ENCODE measurements at regions not wholly inside any gene's neighbourhood (a gene's known extent, or its start where the extent isn't known, plus 50 kb on each side); places are given as distances from the start of the nearest gene placed in this dataset.

DNA sequence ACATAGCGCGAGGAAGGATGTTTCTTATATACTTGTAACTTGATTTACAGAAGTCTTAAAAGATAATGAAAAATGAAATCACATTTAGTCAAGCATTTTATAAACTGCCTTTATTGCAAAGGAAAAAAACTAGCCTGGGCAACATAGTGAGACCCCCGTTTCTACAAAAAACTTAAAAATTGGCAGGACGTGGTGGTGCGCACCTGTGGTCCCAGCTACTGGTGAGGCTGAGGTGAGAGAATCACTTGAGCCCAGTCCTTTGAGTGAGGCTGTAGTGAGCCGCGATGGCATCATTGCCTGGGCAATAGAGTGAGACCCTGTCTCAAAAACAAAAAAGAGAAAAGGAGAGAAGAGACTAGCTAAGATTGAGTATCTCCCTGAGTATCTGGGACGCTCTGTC lies 145.2 kb upstream of the CIBAR2 start:
- no peak for DNase-seq (ENCODE audit: low spot score in 2 of 2)
- Histone ChIP-seq H3K4me3 (no peak overlapping the region), H3K36me3 (no peaks in the 10 kb centered on the region), H3K27me3 (peaks cover 0 to 5% of the 10 kb centered on the region in 2 donors), H3K27ac (no peak overlapping the region), H3K4me1 (peaks cover 0 to 21% (median 7%) of the 10 kb centered on the region in 4 donors), H3K9me3 (no peaks in the 10 kb centered on the region)
- 95 to 96% methylated on average over 8 of the region's 8 CpGs for WGBS, 2 donors
- TF ChIP-seq POLR2A (IDR thresholded peaks at IDR 0.05) (no peak), CTCF (IDR thresholded peaks at IDR 0.05) (no peak), EP300 (IDR thresholded peaks at IDR 0.05) (no peak)

GRCh38 chr16:85258166-85258565 lies 145.9 kb upstream of the CIBAR2 start:
- no peaks in the 10 kb centered on the region for H3K9me3 ChIP-seq
- WGBS, 2 donors = 57 to 71% methylated on average over 11 to 12 of the region's 12 CpGs
- H3K27me3 ChIP-seq = peaks cover 0 to 5% of the 10 kb centered on the region in 2 donors
- H3K27ac ChIP-seq = no peak overlapping the region
- no peak overlapping the region for H3K4me3 ChIP-seq
- TF ChIP-seq EP300 (IDR thresholded peaks at IDR 0.05) = no peak
- TF ChIP-seq CTCF (IDR thresholded peaks at IDR 0.05) = no peak
- TF ChIP-seq POLR2A (IDR thresholded peaks at IDR 0.05) = no peak
- no peak for DNase-seq (ENCODE audit: low spot score in 2 of 2)
- peaks cover 0 to 18% (median 6%) of the 10 kb centered on the region in 4 donors for H3K4me1 ChIP-seq
- no peaks in the 10 kb centered on the region for H3K36me3 ChIP-seq

DNA sequence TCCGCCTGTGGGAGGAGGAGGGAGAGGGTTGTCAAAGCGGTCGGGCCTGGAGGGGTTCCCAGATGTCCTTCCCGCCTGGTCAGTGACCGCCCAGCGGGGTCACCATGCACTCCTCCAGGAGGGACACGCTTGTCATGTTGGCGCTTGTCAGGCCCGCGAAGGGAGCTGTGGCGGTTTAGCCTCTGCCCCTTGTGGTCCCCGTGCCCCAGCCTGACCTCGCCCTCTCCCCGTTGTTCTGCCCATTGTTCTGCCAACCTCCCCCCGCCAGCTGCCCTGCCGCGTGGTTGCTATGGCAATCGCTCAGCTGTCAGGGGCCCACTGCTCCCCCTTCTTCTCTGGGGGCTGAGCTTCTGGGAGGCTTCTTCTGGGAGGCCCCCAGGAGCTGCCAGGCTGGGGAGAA lies 146.4 kb upstream of the CIBAR2 start:
- no peaks in the 10 kb centered on the region for H3K36me3 ChIP-seq
- H3K4me3 ChIP-seq = no peak overlapping the region
- TF ChIP-seq EP300 (IDR thresholded peaks at IDR 0.05) (no peak), POLR2A (IDR thresholded peaks at IDR 0.05) (no peak), CTCF (IDR thresholded peaks at IDR 0.05) (no peak)
- no peak for DNase-seq (ENCODE audit: low spot score in 2 of 2)
- 19 to 25% methylated on average over 14 to 15 of the region's 18 CpGs for WGBS, 2 donors
- peaks cover 0 to 15% (median 4%) of the 10 kb centered on the region in 4 donors for H3K4me1 ChIP-seq
- H3K9me3 ChIP-seq = no peaks in the 10 kb centered on the region
- no peak overlapping the region for H3K27ac ChIP-seq
- H3K27me3 ChIP-seq = peaks cover 0 to 5% of the 10 kb centered on the region in 2 donors

DNA sequence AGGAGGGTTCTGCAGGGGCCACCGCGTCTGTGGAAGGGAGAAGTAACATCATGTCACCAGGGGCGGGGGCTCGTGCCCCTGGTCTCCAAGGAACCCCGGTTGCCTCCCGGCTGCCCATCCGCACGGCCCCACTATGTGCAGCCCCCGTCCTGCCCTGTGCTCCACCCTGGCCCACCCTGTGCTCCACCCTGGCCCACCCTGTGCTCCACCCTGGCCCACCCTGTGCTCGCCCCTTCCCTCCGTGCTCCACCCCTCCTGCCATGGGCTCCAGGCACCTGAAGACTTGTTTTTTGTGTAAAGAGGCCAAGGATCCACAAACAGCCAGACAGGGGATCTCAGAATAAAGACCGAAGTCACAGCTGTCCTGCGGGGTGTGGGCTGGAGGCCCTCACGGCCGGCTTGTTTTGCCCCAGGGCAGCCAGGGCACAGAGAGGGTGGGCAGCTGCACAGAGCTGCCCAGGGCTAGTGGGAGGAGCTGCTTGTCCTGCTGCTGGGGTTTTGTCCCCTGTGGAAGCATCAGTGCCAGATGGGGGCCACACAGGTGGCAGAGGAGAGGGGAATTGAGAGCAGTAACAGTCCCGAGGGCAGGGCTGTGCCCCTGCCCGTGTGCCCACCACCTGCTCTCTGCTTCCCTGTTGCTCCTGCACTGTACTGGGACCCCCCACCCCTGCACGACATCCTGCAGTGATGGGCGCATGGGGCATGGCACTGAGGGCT lies 147.0 kb upstream of the CIBAR2 start:
- H3K4me3 ChIP-seq = no peak overlapping the region
- no peak for DNase-seq (ENCODE audit: low spot score in 2 of 2)
- no peak for TF ChIP-seq POLR2A (IDR thresholded peaks at IDR 0.05)
- TF ChIP-seq CTCF (IDR thresholded peaks at IDR 0.05) = no peak
- peaks cover 0 to 15% (median 4%) of the 10 kb centered on the region in 4 donors for H3K4me1 ChIP-seq
- no peaks in the 10 kb centered on the region for H3K36me3 ChIP-seq
- H3K27me3 ChIP-seq = peaks cover 0 to 5% of the 10 kb centered on the region in 2 donors
- no peaks in the 10 kb centered on the region for H3K9me3 ChIP-seq
- WGBS, 2 donors = 58 to 60% methylated on average over 17 to 18 of the region's 19 CpGs
- no peak overlapping the region for H3K27ac ChIP-seq

GRCh38 chr16:85259832-85260167 lies 147.5 kb upstream of the CIBAR2 start:
- DNase-seq (ENCODE audit: low spot score in 2 of 2) = no peak
- H3K4me1 ChIP-seq = peaks cover 0 to 15% (median 4%) of the 10 kb centered on the region in 4 donors
- H3K27ac ChIP-seq = no peak overlapping the region
- no peak overlapping the region for H3K4me3 ChIP-seq
- no peak for TF ChIP-seq POLR2A (IDR thresholded peaks at IDR 0.05)
- no peak for TF ChIP-seq EP300 (IDR thresholded peaks at IDR 0.05)
- no peak for TF ChIP-seq CTCF (IDR thresholded peaks at IDR 0.05)
- WGBS, 2 donors = 87 to 90% methylated on average over 8 to 9 of the region's 9 CpGs
- no peaks in the 10 kb centered on the region for H3K36me3 ChIP-seq
- H3K27me3 ChIP-seq = peaks cover 0 to 5% of the 10 kb centered on the region in 2 donors
- no peaks in the 10 kb centered on the region for H3K9me3 ChIP-seq
